ENCODE measurements at regions not wholly inside any gene's neighbourhood (a gene's known extent, or its start where the extent isn't known, plus 50 kb on each side); places are given as distances from the start of the nearest gene placed in this dataset.

DNA sequence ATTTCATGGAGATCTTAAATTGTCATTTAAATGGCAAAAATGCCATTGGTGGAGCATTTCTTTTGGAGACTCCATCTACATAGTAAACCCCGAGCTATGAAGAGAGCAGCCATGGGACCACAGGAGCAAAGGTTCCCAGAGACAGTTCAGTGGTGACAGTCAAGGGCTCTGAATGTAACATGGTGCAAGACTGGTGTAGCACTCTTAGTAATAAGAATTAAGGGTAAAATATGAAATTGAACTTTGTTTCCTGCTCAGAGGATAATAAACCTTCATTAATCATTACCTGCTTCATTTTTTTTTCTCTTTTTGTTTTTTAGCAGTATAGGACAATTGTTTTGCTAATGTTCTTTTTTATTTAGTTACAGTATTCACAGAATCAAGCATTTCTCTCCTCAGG lies 717.5 kb upstream of the POM121L12 start:
- Histone ChIP-seq H3K4me3 (no peak overlapping the region), H3K9me2 (ENCODE audit: insufficient read depth) (0 out of 2 replicates have a peak, but pooled peaks cover 4% of the 10 kb centered on the region), H2AFZ (no peak overlapping the region), H3K9me3 (ENCODE audit: insufficient read depth, low read depth) (no peaks in the 10 kb centered on the region), H3K79me2 (ENCODE audit: low read depth) (no peaks in the 10 kb centered on the region), H3K36me3 (ENCODE audit: low read depth) (no peaks in the 10 kb centered on the region), H3F3A (ENCODE audit: insufficient read depth, low read depth) (no peaks in the 10 kb centered on the region; the same call in 1 of the 2 replicates), H3K4me1 (replicated peaks; ENCODE audit: insufficient read depth) (peaks cover 7% of the 10 kb centered on the region; the same call in 1 of the 2 replicates), H3K4me2 (no peak overlapping the region), H3K27ac (no peak overlapping the region), H4K20me1 (ENCODE audit: insufficient read depth) (no peaks in the 10 kb centered on the region), H3K27me3 (ENCODE audit: insufficient read depth, low read depth) (no peaks in the 10 kb centered on the region)
- BruUV-seq (replicated peaks): no TSS peak
- POLR2A ChIA-PET (ENCODE audit: unreplicated experiment): no interaction called here
- CTCF ChIA-PET: no interaction called here
- DNase-seq: no peak
- TF ChIP-seq EZH2 (IDR thresholded peaks at IDR 0.05; ENCODE audit: low read depth): no peak
- TF ChIP-seq, protein P1, sequence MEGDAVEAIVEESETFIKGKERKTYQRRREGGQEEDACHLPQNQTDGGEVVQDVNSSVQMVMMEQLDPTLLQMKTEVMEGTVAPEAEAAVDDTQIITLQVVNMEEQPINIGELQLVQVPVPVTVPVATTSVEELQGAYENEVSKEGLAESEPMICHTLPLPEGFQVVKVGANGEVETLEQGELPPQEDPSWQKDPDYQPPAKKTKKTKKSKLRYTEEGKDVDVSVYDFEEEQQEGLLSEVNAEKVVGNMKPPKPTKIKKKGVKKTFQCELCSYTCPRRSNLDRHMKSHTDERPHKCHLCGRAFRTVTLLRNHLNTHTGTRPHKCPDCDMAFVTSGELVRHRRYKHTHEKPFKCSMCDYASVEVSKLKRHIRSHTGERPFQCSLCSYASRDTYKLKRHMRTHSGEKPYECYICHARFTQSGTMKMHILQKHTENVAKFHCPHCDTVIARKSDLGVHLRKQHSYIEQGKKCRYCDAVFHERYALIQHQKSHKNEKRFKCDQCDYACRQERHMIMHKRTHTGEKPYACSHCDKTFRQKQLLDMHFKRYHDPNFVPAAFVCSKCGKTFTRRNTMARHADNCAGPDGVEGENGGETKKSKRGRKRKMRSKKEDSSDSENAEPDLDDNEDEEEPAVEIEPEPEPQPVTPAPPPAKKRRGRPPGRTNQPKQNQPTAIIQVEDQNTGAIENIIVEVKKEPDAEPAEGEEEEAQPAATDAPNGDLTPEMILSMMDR (conservative IDR thresholded peaks at IDR 0.05): no peak
- intact Hi-C loops (cut with micrococcal nuclease; ENCODE audit: unreplicated experiment): no loop called here

DNA sequence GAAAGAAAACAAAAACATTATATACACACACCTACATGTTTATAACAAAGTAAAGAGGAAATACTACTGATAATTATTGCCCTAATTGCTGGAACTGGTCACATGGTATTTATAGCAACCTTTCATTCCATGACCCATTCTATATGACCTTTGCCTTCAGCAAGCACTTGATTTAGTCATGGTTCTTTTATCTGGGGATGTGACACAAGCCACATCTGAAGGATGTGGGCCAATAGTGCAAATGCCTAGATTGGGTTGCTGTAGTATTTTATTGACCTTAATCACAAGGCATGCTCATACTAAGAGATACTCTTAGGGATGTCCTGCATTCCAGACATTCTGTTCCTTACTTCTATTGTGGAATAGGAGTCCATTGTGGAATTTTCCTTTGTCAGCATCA lies 723.5 kb upstream of the POM121L12 start:
- Histone ChIP-seq H3K4me3 (no peak overlapping the region), H3K27ac (no peak overlapping the region), H3F3A (ENCODE audit: insufficient read depth, low read depth) (no peaks in the 10 kb centered on the region), H3K4me1 (replicated peaks; ENCODE audit: insufficient read depth) (no peaks in the 10 kb centered on the region), H3K9me3 (ENCODE audit: insufficient read depth, low read depth) (no peaks in the 10 kb centered on the region), H4K20me1 (ENCODE audit: insufficient read depth) (no peaks in the 10 kb centered on the region), H3K4me2 (no peak overlapping the region), H3K9me2 (ENCODE audit: insufficient read depth) (no peaks in the 10 kb centered on the region), H2AFZ (no peak overlapping the region), H3K79me2 (ENCODE audit: low read depth) (no peaks in the 10 kb centered on the region), H3K36me3 (ENCODE audit: low read depth) (no peaks in the 10 kb centered on the region), H3K27me3 (ENCODE audit: insufficient read depth, low read depth) (no peaks in the 10 kb centered on the region)
- ChIA-PET POLR2A (ENCODE audit: unreplicated experiment) (no interaction called here), CTCF (no interaction called here)
- BruUV-seq (replicated peaks): no TSS peak
- intact Hi-C loops (cut with micrococcal nuclease; ENCODE audit: unreplicated experiment): no loop called here
- TF ChIP-seq, protein P1 (conservative IDR thresholded peaks at IDR 0.05): no peak
- TF ChIP-seq EZH2 (IDR thresholded peaks at IDR 0.05; ENCODE audit: low read depth): no peak
- DNase-seq: no peak

DNA sequence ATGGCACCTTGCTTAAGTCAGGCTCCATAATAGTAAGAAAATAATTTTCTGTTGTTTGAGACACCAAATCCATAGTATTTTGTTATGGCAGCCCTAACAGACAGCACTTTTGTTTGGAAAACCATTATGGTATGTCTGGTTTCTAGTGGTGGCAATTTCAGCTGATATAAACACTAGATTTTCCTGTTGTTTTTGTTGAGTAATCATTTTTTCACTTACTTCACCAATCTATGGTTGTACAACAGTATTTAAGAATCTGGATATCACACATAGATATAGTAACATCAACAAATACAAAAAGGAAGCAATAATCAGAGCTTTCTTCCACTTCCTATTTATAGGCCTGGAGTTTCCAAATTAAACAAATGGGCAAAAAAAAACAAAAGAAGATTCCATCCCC lies 725.8 kb upstream of the POM121L12 start:
- Histone ChIP-seq H4K20me1 (ENCODE audit: insufficient read depth) (no peaks in the 10 kb centered on the region), H3K4me2 (no peak overlapping the region), H3K79me2 (ENCODE audit: low read depth) (no peaks in the 10 kb centered on the region), H3K9me3 (ENCODE audit: insufficient read depth, low read depth) (no peaks in the 10 kb centered on the region), H3F3A (ENCODE audit: insufficient read depth, low read depth) (no peaks in the 10 kb centered on the region), H3K36me3 (ENCODE audit: low read depth) (no peaks in the 10 kb centered on the region), H2AFZ (no peak overlapping the region), H3K4me3 (no peak overlapping the region), H3K27ac (no peak overlapping the region), H3K27me3 (ENCODE audit: insufficient read depth, low read depth) (no peaks in the 10 kb centered on the region), H3K9me2 (ENCODE audit: insufficient read depth) (no peaks in the 10 kb centered on the region), H3K4me1 (replicated peaks; ENCODE audit: insufficient read depth) (no peaks in the 10 kb centered on the region)
- CTCF ChIA-PET: no interaction called here
- TF ChIP-seq, protein P1 (conservative IDR thresholded peaks at IDR 0.05): no peak
- no peak for TF ChIP-seq EZH2 (IDR thresholded peaks at IDR 0.05; ENCODE audit: low read depth)
- intact Hi-C loops (cut with micrococcal nuclease; ENCODE audit: unreplicated experiment): no loop called here
- DNase-seq: no peak
- no TSS peak for BruUV-seq (replicated peaks)
- POLR2A ChIA-PET (ENCODE audit: unreplicated experiment): no interaction called here
